Heart right ventricle (tissue), 16 donors: ENCODE measurements at regions not wholly inside any gene's neighbourhood (a gene's known extent, or its start where the extent isn't known, plus 50 kb on each side); places are given as distances from the start of the nearest gene placed in this dataset.

Source experiments
- ATAC-seq, 8 donors: fragments of 200-7000 bp; cut with Tn5 transposase; one replicate each; pipeline ENCODE4 v1.9.1; 2020; ENCODE audit warnings: mild to moderate bottlenecking in 8 of 8, moderate library complexity in 8 of 8, moderate number of reproducible peaks in 1 of 8
- DNase-seq, 2 donors: peaks; one replicate each; pipeline ENCODE4 v3.0.0-alpha.2; 2020
- H3K27ac ChIP-seq, 10 donors: fragments of 200-600 bp; sonication (generic) in 2 of 10; one replicate each; pipeline versions ENCODE4 v1.5.0 to v1.8.0; 2020 to 2022; ENCODE audit warnings: mild to moderate bottlenecking in 3 of 10
- H3K27me3 ChIP-seq, 7 donors: fragments of 200-600 bp; one replicate each; pipeline ENCODE4 v1.8.0; 2021 to 2022; ENCODE audit warnings: mild to moderate bottlenecking in 2 of 7
- H3K36me3 ChIP-seq, 9 donors: fragments of 200-600 bp; sonication (generic) in 1 of 9; one replicate each; pipeline versions ENCODE4 v1.5.0 to v1.8.0; 2020 to 2022; ENCODE audit warnings: mild to moderate bottlenecking in 2 of 9
- H3K4me1 ChIP-seq, 9 donors: fragments of 200-600 bp; sonication (generic) in 1 of 9; one replicate each; pipeline versions ENCODE4 v1.5.0 to v1.8.0; 2020 to 2022; ENCODE audit warnings: mild to moderate bottlenecking in 4 of 9
- H3K4me3 ChIP-seq, 10 donors: fragments of 200-600 bp; sonication (generic) in 2 of 10; one replicate each; pipeline versions ENCODE4 v1.5.0 to v1.8.0; 2020 to 2022; ENCODE audit warnings: mild to moderate bottlenecking in 7 of 10, moderate library complexity in 2 of 10
- H3K9me3 ChIP-seq, 11 donors: fragments of 200-600 bp in 10 of 11; sonication (generic) in 2 of 11; one replicate each; pipeline versions ENCODE4 v1.5.0 to v1.8.0; 2013 to 2022; ENCODE audit warnings: mild to moderate bottlenecking in 2 of 11, control low read depth in 1 of 11, moderate library complexity in 1 of 11
- CTCF ChIP-seq, 9 donors: fragments of 200-600 bp; sonication (generic) in 2 of 9; IDR thresholded peaks; one replicate each; pipeline versions ENCODE4 v1.5.0 to v1.8.0; 2021 to 2022; ENCODE audit warnings: antibody characterized with exemption in 9 of 9, mild to moderate bottlenecking in 5 of 9, moderate library complexity in 1 of 9
- WGBS, 2 donors: extraction: QIAGEN DNeasy Blood & Tissue Kit; methylation state at CpG; one replicate each; pipeline ENCODE4 v1.1.7; 2013; ENCODE audit warnings: inconsistent platforms in 1 of 2; 5-methylcytosine and 5-hydroxymethylcytosine counted together
- intact Hi-C, 10 donors: fragments of 100-400 bp; cut with DNase I; formaldehyde crosslinking; loops; one replicate each; pipeline versions ENCODE4 v1.11.1 to v1.14.2; 2022
- donor health status: Arrhythmogenic right ventricular cardiomyopathy.
- donor health status: ischemic (EF 13 %, LVEDD 7.1; RV severe dilation, severe dysfunction).
- donor health status: healthy with polysubstance abuse.
- donor health status: DM: no; HTN: yes; CAD: no.
- donor health status: DM: no; HTN: no; CAD: no.
- donor health status: ischemic (EF 25% LVEDD 6.9; RV normal size, moderate dysfunction).
- donor health status: ischemic (EF 25% LVEDD 5.7; RV mildly dilated, moderate dysfunction).
- donor health status: healthy.
- donor health status: DM: yes; HTN: yes; CAD: no.
- donor health status: Ischemic cardiomyopathy.
- donor health status: ischemic (EF 35%, LVEDD 5.7; RV mildly dilated, moderate dysfunction).
- donor health status: nonischemic (EF 11% LVEDD 7.7; RV severe dilation, severe dysfunction).
- donor health status: DM: yes; HTN: yes; CAD: no.
- donor health status: PGD.
- donor health status: ischemic (EF 29% LVEDD 5.4; RV normal size, mild dysfunction).
- donor health status: nonischemic (EF 23%, LVEDD 6.1; RV moderate dilation, normal function).

GRCh38 chr10:117889664-117890063, 157.1 kb downstream of the RAB11FIP2 start:
- no peak overlapping the region for H3K27ac ChIP-seq
- intact Hi-C loops, result no loop called here
- no peak for DNase-seq
- no peaks in the 10 kb centered on the region for H3K36me3 ChIP-seq
- no peak overlapping the region for H3K4me3 ChIP-seq
- H3K9me3 ChIP-seq, result no peaks in the 10 kb centered on the region
- ATAC-seq, result no peak
- H3K27me3 ChIP-seq, result peaks cover 0 to 33% (median 11%) of the 10 kb centered on the region in 7 donors
- 75 to 81% methylated on average over 4 of the region's 4 CpGs for WGBS, 2 donors
- TF ChIP-seq CTCF (IDR thresholded peaks at IDR 0.05), result no peak
- H3K4me1 ChIP-seq, result no peaks in the 10 kb centered on the region

- 77 to 83% methylated on average over 2 of the region's 2 CpGs for WGBS, 2 donors
- Histone ChIP-seq H3K9me3 (no peaks in the 10 kb centered on the region), H3K27me3 (peaks cover 0 to 20% (median 5%) of the 10 kb centered on the region in 7 donors), H3K4me3 (no peak overlapping the region), H3K4me1 (no peaks in the 10 kb centered on the region), H3K27ac (no peak overlapping the region), H3K36me3 (no peaks in the 10 kb centered on the region)
- DNase-seq (no peak), ATAC-seq (no peak)
- TF ChIP-seq CTCF (IDR thresholded peaks at IDR 0.05), result no peak
- intact Hi-C loops, result no loop called here
These were observed 154.0 kb downstream of the RAB11FIP2 start for GRCh38 chr10:117892681-117893220.

- TF ChIP-seq CTCF (IDR thresholded peaks at IDR 0.05), result no peak
- DNase-seq (no peak), ATAC-seq (no peak)
- 52 to 60% methylated on average over 3 of the region's 3 CpGs for WGBS, 2 donors
- Histone ChIP-seq H3K4me1 (no peaks in the 10 kb centered on the region), H3K27me3 (peaks cover 0 to 16% (median 5%) of the 10 kb centered on the region in 7 donors), H3K4me3 (no peak overlapping the region), H3K27ac (no peak overlapping the region), H3K36me3 (no peaks in the 10 kb centered on the region), H3K9me3 (no peaks in the 10 kb centered on the region)
- intact Hi-C loops, result no loop called here
These were observed 152.4 kb downstream of the RAB11FIP2 start for GRCh38 chr10:117894339-117894738.

- Histone ChIP-seq H3K36me3 (no peaks in the 10 kb centered on the region), H3K27ac (no peak overlapping the region), H3K27me3 (peaks cover 0 to 25% (median 2%) of the 10 kb centered on the region in 7 donors), H3K4me1 (no peaks in the 10 kb centered on the region), H3K4me3 (no peak overlapping the region), H3K9me3 (no peaks in the 10 kb centered on the region)
- DNase-seq (no peak), ATAC-seq (no peak)
- 64 to 71% methylated on average over 3 of the region's 3 CpGs for WGBS, 2 donors
- TF ChIP-seq CTCF (IDR thresholded peaks at IDR 0.05), result no peak
- intact Hi-C loops, result no loop called here
These were observed 150.2 kb downstream of the RAB11FIP2 start for GRCh38 chr10:117896517-117896916.
